Hematopoietic multipotent progenitor cell treated with erythropoietin and hydrocortisone succinate and interleukin-3 and kit ligand, for 6 days (in vitro differentiated cells): ENCODE measurements at regions not wholly inside any gene's neighbourhood (a gene's known extent, or its start where the extent isn't known, plus 50 kb on each side); places are given as distances from the start of the nearest gene placed in this dataset.
"Not testable (repeated sequence)": the region's sequence is repeated elsewhere in the genome, so short reads cannot be mapped to it uniquely, and the experiment has no call there.

Source experiments
- DNase-seq: peaks from one replicate; pipeline ENCODE4 v3.0.0-alpha.2; 2015

- no peak for DNase-seq
Measured at GRCh38 chr10:121138918-121139317, 287.8 kb downstream of the WDR11 start.

GRCh38 chr10:121145802-121146395 is 294.7 kb downstream of the WDR11 start:
- DNase-seq = not testable (repeated sequence)

GRCh38 chr10:121148921-121149320 is 297.8 kb downstream of the WDR11 start:
- DNase-seq = no peak

- DNase-seq = no peak
Measured at GRCh38 chr10:121152033-121152432, 300.9 kb downstream of the WDR11 start.

GRCh38 chr10:121152935-121153334 is 301.8 kb downstream of the WDR11 start:
- no peak for DNase-seq

- no peak for DNase-seq
Measured at GRCh38 chr10:121154310-121154709, 303.1 kb downstream of the WDR11 start.

GRCh38 chr10:121154846-121155245 is 303.7 kb downstream of the WDR11 start:
- DNase-seq = no peak

GRCh38 chr10:121155742-121156474 is 304.7 kb downstream of the WDR11 start:
- no peak for DNase-seq

- DNase-seq = peak; percentile 51
Measured at GRCh38 chr10:121157998-121158397, 306.8 kb downstream of the WDR11 start.

GRCh38 chr10:121158988-121159579 is 307.9 kb downstream of the WDR11 start:
- DNase-seq = no peak

GRCh38 chr10:121159670-121160069 is 308.5 kb downstream of the WDR11 start:
- no peak for DNase-seq

- DNase-seq = no peak
Measured at GRCh38 chr10:121165276-121165675, 314.1 kb downstream of the WDR11 start.

- DNase-seq = no peak
Measured at GRCh38 chr10:121167534-121168243, 316.5 kb downstream of the WDR11 start.

GRCh38 chr10:121168545-121169216 is 317.5 kb downstream of the WDR11 start:
- DNase-seq = no peak

- DNase-seq = no peak
Measured at GRCh38 chr10:121169406-121169805, 318.2 kb downstream of the WDR11 start.

- DNase-seq = no peak
Measured at GRCh38 chr10:121171825-121172787, 320.9 kb downstream of the WDR11 start.

- DNase-seq = no peak
Measured at GRCh38 chr10:121179006-121179405, 327.8 kb downstream of the WDR11 start.

GRCh38 chr10:121182219-121182618 is 331.1 kb downstream of the WDR11 start:
- no peak for DNase-seq

GRCh38 chr10:121183236-121183635 is 332.1 kb downstream of the WDR11 start:
- DNase-seq = no peak

GRCh38 chr10:121183707-121184106 is 332.5 kb downstream of the WDR11 start:
- no peak for DNase-seq

GRCh38 chr10:121185816-121186455 is 334.8 kb downstream of the WDR11 start:
- DNase-seq = no peak
